GM18951 (cell line): ENCODE measurements at regions not wholly inside any gene's neighbourhood (a gene's known extent, or its start where the extent isn't known, plus 50 kb on each side); places are given as distances from the start of the nearest gene placed in this dataset.

Experiments used
- POLR2A ChIP-seq: IDR thresholded peaks from 4 replicates; pipeline ENCODE4 v1.6.1; 2011; ENCODE audit warnings: mild to moderate bottlenecking; ENCODE audit not compliant: insufficient read length, insufficient read depth; ENCODE audit errors: extremely low read depth
- in situ Hi-C: fragments of 300-500 bp; cut with MboI; formaldehyde crosslinking; loops from one replicate; pipeline ENCODE4 v1.12.0; 2022; ENCODE audit warnings: low sequenced_read_pairs, mixed read lengths, inconsistent platforms; ENCODE audit not compliant: unreplicated experiment

DNA sequence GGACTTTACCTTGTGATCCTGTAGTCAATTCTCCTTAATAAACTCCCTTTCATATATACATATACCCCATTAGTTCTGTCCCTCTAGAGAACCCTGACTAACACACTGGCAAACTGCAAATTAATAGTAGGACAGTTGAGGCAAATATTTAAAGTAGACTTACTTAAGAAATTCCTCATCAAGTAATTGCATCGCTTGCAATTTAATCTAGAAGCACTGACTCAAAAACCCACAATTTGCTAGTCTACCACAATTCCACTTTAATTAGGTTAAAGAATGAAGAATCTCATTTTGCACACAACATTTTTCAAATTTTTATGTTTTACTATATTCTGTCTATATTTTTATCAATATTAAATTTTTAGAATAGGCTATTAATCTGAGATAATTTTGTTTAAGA is 188.1 kb downstream of the PLOD2 start:
- no peak for TF ChIP-seq POLR2A
- in situ Hi-C loops, result no loop called here

DNA sequence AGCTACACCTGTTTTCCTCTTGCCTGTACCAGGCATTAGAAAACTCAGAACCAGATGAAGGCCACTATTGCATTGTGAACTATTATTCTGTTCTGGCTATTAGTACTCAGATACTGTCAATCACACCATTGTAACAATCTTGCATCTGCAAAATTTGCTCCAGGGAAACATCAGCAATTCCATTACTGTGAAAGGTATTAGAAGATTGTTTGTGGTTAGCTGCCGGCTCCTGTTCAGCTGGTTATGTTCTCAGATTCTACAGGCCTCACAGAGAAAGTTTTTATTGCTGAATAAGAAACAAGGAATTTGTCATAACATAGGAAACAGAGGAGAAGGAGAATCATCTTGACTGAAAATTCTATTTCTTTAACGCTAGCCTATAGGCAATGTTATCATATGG is 179.9 kb downstream of the PLOD2 start:
- in situ Hi-C loops, result no loop called here
- TF ChIP-seq POLR2A, result no peak

DNA sequence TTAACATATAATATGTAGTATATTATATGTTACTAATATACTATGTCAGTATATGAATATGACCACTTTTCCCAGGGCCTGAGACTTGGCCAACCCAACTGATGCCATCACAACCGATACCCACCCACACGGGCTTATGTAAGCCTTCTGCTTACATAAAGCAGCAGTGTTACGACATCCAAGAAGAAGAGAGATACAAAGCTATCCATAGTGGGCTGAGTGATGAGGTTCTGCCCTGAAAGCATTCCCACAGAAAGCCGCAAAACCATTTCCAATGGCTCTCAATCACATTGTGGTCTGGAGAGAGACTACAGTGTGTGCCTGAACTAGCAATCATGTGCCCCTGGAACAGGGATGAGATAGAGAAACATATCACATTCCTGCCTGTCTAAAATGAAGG is 177.9 kb downstream of the PLOD2 start:
- in situ Hi-C loops, result no loop called here
- TF ChIP-seq POLR2A, result no peak
